ENCODE measurements at regions not wholly inside any gene's neighbourhood (a gene's known extent, or its start where the extent isn't known, plus 50 kb on each side); places are given as distances from the start of the nearest gene placed in this dataset.

- no peak for TF ChIP-seq CTCF (IDR thresholded peaks at IDR 0.05)
- no peak for TF ChIP-seq POLR2A (IDR thresholded peaks at IDR 0.05)
These were observed 155.6 kb downstream of the SEMA6D start for GRCh38 chr15:47872869-47873432.
